ENCODE measurements at regions not wholly inside any gene's neighbourhood (a gene's known extent, or its start where the extent isn't known, plus 50 kb on each side); places are given as distances from the start of the nearest gene placed in this dataset.

- TF ChIP-seq SP1 (CRISPR knock-in tag; IDR thresholded peaks at IDR 0.05) = no peak
- no peak for TF ChIP-seq ELF1 (tag; IDR thresholded peaks at IDR 0.05)
- TF ChIP-seq, protein P1, sequence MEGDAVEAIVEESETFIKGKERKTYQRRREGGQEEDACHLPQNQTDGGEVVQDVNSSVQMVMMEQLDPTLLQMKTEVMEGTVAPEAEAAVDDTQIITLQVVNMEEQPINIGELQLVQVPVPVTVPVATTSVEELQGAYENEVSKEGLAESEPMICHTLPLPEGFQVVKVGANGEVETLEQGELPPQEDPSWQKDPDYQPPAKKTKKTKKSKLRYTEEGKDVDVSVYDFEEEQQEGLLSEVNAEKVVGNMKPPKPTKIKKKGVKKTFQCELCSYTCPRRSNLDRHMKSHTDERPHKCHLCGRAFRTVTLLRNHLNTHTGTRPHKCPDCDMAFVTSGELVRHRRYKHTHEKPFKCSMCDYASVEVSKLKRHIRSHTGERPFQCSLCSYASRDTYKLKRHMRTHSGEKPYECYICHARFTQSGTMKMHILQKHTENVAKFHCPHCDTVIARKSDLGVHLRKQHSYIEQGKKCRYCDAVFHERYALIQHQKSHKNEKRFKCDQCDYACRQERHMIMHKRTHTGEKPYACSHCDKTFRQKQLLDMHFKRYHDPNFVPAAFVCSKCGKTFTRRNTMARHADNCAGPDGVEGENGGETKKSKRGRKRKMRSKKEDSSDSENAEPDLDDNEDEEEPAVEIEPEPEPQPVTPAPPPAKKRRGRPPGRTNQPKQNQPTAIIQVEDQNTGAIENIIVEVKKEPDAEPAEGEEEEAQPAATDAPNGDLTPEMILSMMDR (IDR thresholded peaks at IDR 0.05 in 2 of 3, conservative IDR thresholded peaks at IDR 0.05 in 1 of 3; ENCODE audit: insufficient read depth in 2 of 3, low read depth in 1 of 3, low read length in 3 of 3) = no peak
- no peak for TF ChIP-seq ZNF140 (CRISPR knock-in tag; IDR thresholded peaks at IDR 0.05)
- no peak for TF ChIP-seq EP400 (IDR thresholded peaks at IDR 0.05)
These were observed 170.5 kb downstream of the NTMT2 start for GRCh38 chr1:170316270-170316669.
